HG03378 (cell line): ENCODE measurements at regions not wholly inside any gene's neighbourhood (a gene's known extent, or its start where the extent isn't known, plus 50 kb on each side); places are given as distances from the start of the nearest gene placed in this dataset.
"Not testable (repeated sequence)": the region's sequence is repeated elsewhere in the genome, so short reads cannot be mapped to it uniquely, and the experiment has no call there.

ENCODE experiments used
- ATAC-seq: cut with Tn5 transposase; IDR thresholded peaks from one replicate; pipeline ENCODE4 v1.9.1; 2021; ENCODE audit warnings: mild to moderate bottlenecking, moderate library complexity; ENCODE audit not compliant: unreplicated experiment

DNA sequence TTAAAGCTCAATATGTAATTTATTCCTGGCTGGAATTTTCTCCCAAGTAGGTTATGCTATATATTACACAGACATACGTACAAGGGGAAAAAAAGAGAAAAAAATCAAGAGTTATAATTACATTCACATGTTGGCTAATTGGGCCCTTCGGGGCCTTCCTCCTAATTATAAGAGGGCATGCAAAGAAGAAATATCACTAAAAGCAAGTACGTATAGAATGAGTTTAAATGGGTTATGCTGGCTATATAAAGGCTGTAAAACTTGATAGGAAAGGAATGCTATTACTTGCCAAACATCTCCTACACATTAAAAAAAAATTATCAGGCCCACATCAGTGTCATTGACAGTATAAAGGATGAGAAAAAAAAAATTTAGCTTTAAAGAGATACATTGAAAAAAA, 1396.1 kb upstream of the ADGRL4 start:
- no peak for ATAC-seq

DNA sequence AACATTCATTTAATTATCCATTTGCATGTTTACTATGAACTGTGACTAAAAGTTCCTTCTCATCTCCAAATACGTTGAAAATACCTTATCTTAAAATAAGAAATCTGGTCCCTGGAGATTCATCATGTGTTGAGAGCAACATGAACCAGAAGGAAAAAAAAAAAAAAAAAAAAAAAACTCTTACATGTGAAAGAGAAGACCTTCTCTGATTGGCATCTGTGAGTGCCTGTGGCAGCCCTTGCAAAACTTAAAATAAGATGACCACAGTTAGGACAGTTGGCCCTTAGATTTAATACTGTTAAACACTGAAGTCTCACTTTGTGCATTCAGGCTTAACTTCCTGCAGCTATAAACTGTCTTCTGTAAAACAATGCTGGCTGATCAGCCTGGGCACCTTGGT, 1395.2 kb upstream of the ADGRL4 start:
- ATAC-seq: no peak

DNA sequence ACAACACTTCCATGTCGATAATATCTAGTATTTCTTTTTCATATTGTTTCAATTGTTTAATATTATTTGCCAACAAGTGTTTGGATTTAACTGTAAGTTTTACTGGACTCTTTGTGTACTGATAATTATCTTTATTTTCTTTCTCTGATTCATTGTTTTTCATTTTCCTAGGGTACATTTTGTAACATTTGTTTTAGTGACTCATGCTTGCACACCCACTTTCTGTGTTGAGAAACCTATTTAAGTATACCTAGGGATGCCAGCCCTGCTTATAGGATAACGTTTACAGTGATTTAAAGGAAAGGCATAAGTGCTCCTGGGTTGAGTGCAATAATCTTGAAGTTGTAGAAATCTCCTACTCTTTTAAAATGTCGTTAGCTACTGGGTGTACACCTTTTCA, 1386.0 kb upstream of the ADGRL4 start:
- ATAC-seq: no peak

DNA sequence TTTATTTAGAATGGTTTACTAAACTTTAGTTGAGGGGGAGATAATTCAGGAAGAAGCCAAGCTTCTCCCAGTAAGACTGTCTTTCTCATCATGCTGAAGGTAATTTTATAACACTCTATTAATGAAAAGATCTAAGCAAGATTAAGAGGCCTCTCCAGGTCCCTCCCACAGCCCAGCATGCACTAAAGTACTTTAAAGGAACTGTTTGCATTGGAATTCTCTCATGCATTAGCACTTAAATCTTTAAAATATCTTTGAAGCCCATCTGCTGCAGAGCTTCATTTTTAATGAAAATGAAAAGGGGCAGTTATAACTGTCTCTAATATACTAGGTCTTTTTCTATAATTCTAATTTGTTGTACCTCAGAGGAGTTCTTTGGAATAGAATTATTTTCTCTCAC, 1379.1 kb upstream of the ADGRL4 start:
- ATAC-seq: no peak

DNA sequence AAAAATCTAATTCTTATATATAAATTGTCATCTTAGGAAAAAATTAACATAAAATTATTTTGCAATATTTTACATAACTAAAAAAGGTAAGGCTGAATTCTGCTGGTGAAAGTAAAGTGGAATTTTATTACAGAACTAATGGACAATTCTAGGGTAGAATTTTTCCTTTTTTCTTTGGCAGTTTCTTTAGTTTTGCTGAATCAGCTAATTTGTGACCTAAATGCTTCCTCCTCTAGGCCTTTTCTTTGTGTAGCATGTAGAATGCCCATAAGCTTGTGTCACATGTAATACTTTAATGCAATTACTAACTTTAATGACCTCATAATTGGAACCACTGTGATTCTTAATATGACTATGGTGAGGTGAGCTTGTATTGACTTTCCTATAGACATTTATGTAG, 1378.4 kb upstream of the ADGRL4 start:
- no peak for ATAC-seq

DNA sequence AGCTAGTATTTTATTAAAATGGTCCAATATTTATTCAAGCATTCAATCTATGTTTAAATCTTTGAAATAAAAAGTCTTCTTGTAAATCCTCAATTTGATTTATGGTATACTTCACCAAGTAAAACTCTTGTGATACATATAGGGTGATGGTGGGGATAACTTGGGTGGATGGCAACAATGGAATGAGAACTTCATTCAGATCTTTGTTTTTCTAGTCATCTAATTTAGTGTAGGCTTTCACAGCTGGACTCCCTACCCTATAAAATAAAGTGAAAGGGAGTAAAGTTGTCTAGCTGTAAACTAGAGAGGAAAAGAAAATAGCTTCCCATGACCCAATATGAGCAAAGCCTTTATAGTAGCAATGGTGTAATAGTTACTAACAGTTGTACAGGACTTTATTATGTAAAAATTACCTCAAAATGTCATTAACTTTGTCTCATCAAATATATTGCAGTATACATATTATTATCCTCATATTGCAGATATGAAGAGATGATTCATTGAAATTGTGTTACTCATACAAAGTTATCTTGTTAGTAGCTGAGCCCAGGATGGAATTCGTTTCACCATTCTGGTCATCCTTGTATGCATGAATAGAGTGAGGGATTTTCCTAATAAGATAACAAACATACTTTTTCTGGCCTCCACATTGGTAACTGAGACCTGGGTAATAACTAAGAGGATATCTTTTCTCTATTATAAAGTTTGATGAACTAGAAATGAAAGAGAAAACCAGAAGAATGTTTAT, 1377.7 kb upstream of the ADGRL4 start:
- ATAC-seq: no peak

DNA sequence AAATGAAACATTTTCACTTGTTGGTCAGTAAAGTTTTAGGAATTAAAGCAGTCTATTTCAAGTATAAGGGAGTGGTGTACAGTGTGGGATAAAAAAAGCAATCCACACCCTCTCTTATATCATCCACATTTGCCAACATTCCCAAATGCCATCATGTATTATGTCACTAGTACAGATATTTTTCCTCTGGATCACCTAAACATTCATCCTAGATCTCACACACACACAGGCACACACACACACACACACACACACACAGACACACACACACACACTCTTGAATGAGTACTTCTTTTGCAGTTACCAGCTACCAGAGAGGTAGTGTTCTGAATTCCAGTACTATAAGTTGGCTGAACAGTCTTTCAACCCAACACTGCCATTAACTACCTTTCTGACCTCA, 1369.1 kb upstream of the ADGRL4 start:
- no peak for ATAC-seq

DNA sequence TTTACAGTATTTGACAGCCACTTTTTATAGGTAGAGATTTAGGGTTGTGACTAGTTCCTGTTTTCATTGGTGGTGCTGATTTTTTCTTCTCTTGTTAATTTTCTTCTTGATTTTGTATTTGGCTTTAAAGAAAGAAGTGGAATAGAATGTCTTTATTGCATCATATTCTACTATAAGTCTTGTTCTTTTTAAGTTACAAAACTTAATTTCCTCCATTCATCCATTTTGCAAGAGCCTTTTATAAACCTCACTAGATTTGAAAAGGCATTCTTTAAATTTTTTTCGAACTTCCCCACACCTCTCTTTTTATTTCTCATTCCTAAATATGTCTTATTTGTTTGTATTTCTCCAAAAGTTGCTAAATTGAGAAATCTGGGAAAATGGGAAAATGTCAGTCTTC, 1368.6 kb upstream of the ADGRL4 start:
- ATAC-seq: no peak

DNA sequence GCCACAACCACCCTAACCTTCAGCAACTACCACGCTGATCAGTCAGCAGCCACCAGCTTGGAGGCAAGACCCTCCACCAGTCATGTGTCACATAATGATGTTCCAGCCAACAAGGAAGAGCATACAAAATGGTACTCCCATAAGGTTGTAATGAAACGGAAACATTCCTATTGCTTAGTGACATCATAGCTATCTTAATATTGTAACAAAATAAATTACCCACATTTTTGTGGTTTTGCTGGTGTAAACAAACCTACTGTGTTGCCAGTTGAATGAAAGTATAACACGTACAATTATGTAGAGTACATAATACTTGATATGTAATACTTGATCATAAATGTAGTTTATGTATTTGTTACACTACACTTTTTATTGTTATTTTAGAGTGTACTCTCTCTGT, 1363.2 kb upstream of the ADGRL4 start:
- ATAC-seq: no peak

DNA sequence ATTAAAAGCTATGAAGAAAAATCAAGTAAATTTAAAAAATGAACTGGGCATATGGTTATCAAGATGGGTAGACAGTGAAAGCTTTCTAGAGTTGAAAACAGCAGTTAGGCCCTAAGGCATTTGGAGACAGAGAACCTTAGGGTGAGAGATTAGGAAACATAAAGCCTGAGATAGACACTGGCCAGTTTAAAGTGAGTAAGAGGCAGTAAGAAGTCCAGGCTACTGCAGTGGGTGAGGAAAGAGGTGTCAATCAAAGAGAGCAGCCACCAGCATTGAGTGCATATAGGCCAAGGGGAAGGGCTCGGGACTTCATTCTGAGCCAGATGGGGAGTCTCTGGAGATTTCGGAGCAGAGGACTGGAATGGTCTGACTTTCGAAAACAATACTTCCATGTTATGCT, 1360.5 kb upstream of the ADGRL4 start:
- ATAC-seq: no peak

DNA sequence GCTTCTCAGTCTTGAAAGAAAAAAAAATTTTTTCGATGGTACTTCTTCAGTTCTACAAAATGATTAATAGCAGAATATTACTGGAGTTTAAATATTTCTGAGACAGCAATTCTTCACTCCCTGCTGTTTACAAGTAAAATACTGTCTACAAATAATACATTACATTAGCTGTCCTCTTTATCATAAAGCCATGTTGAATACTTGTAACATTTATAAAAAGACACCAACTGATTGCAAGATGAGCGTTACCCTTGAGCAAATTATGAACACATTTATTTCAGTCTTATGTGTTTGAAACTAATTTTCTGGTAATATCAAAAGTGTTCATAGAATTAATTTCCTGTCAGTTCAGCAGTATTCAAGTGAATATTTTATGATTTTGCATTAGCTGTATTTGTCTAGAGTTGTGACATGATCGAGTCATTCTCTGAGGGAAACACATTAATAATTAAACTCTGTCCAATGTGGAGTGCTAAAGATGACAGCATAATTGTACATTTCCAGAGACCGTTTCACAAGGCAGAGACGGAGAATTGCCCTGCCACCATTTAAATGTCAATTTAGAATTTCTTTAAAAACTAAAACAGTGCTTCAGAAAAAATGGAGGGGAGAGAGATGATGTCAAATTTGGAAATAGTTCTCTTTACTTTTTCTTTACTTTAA, 1359.0 kb upstream of the ADGRL4 start:
- ATAC-seq: no peak

DNA sequence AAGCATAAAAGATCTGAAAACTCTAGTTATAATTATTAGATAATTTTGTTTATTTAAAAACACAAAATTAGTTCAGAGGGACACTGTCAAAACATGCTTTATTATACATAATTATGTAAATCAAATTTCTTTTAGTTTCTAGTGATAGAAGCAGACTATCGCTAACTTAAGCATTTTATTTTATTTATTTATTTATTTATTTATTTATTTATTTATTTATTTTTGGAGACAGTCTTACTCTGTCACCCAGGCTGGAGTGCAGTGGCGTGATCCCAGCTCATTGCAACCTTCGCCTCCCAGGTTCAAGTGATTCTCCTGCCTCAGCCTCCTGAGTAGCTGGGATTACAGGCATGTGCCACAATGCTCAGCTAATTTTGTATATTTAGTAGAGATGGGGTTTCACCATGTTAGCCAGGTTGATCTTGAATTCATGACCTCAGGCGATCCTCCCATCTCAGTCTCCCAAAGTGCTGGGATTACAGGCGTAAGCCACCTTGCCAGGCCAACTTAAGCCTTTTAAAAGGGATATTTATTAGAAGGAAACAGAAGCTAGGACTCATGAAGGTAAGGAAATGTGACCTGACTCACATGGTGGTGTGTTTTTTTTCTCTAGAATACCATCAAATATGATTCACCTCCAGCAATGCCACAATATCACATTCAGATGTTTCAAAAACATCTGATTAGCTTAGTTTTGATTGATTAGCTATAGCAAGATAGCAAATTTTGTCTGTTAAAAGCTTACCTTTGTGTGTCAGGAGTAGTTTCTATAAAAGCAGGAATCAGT, 1357.4 kb upstream of the ADGRL4 start:
- ATAC-seq: no peak

DNA sequence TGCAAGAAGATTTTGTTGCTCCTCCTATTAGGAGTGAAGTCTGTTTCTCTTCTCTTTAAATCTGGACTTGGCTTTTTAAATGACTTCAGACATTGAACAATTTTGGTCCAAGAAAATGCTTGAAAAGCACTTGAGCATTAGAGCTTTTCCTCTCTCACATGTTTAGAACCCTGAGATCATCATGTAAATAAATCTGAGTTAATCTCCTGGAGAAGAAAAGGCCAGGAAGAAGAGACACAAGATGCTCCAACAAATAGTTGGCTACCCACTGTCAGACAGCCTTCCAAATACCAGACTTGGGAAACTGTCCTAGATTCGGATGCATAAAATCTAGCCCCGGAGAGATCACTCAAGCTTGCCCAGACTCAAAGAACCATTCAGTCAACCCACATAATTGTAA, 1353.1 kb upstream of the ADGRL4 start:
- ATAC-seq: no peak

DNA sequence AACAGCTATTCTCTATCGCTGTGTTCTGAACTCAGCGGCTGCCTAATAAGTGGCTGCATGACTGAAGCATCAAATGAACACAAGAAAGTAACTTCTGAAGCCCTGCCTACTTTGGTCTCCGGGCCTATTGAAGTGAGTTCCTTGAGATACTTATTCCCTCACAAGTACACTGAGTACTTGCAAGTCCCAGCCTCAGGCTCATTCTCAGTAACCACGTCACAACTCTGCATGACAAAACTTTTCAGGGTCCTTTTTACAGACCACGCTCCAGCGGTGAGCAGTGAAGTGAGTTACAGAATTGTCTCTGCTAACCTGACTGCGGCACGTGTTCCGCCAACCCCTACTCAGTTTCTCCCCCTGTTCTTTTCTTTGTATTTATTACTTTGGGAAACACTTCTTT, 1342.7 kb upstream of the ADGRL4 start:
- no peak for ATAC-seq

DNA sequence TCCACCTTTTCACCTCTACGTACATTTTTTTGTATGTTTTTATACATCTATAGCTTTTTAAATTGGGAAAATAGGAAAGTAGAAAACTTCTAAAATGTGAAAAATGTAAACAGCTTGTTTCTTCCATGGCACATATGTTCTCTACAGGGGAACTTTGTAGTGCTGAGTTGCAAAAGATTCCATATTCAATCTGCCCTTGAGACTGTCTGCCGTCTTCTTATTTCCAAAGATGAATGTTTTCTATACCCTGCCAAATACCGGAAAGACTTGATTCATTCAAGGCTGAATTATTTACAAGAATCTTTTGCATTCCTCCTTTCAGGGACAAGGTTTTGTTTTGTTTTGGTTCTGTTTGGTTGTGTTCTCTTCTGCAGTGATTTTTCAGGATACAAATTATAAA, 1334.5 kb upstream of the ADGRL4 start:
- ATAC-seq: no peak

DNA sequence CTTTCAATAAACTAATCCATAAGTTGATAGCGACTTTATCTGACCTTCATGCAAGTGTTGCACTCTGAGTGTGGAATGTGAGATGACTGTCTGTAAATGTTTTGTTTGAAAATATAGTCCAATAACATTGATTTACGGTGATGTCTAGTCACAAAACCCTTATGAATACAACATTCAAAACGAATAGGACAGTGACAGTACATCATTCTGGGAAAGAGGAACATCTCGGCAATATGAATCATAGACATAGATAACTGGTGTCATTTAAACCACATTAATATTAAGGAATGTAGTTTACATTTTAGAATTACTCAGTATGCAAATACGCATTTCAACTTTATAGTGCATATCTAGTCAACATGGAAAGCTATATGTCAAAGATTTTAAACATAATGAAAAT, 1311.6 kb upstream of the ADGRL4 start:
- ATAC-seq: no peak

DNA sequence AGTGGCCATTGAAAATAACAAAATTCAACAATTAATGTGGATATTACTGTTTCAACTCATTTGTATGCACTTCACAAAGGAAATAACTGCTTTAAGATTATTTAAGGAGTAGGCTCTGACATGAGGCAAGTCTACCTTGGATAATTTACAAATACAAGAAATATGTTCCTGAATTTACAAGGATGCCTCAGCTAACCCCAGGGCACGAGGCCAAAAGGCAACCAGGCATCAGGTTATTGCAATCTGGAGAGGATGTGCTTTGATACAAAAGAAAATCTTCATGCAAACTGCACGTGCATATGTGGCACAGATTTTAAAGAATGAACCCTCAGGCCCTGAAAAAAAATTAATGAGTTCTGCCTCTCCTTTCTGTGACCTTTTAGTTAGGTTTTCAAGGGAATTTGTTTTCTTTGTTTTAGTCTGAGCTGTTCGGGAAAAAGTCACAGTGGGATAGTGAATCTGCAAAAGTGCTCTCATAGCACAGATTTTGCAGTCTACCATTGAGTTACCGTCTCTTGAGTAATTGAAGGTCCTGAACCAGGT, 1304.2 kb upstream of the ADGRL4 start:
- ATAC-seq: no peak

DNA sequence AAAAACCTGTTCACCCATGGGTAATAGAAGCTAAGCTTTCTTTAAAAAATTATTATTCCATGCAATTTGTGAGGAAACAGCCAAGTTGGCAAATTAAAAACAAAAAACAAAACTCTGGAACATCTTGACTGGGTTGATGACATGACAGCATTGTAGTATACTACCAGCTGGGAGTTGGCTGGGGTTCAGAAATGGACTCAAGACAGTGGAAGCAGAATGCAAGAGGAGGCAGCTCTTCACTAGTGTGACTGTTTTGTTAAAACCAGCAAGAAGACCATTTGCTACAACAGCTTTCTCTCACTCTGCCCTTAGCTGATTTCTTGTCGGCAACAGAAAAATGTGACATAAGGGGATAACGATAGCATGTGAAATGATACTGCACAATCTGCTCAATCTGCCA, 1298.9 kb upstream of the ADGRL4 start:
- no peak for ATAC-seq

DNA sequence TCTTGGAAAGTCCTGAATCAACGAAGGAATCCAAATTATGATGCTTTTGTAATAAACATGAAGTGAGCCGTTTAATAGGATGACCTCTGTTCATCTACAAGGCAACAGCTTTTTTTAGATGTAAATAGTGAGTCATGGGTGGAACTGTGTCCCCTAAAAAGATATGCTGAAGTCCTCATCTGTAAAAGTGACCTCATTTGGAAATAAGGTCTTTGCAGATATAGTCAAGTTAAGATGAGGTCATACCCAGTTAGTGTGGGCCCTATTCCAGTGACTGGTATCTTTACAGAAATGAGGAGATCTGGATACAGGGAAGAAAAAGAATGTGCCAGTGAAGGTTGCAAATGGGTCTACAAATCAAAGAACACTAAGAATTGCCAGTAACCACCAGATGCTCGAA, 1287.3 kb upstream of the ADGRL4 start:
- ATAC-seq: no peak

DNA sequence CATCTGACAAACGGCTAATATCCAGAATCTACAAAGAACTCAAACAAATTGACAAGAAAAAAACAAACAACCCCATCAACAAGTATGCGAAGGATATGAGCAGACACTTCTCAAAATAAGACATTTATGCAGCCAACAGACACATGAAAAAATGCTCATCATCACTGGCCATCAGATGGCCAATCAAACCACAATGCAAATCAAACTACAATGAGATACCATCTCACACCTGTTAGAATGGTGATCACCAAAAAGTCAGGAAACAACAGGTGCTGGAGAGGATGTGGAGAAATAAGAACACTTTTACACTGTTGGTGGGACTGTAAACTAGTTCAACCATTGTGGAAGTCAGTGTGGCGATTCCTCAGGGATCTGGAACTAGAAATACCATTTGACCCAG, 1282.2 kb upstream of the ADGRL4 start:
- ATAC-seq: not testable (repeated sequence)

DNA sequence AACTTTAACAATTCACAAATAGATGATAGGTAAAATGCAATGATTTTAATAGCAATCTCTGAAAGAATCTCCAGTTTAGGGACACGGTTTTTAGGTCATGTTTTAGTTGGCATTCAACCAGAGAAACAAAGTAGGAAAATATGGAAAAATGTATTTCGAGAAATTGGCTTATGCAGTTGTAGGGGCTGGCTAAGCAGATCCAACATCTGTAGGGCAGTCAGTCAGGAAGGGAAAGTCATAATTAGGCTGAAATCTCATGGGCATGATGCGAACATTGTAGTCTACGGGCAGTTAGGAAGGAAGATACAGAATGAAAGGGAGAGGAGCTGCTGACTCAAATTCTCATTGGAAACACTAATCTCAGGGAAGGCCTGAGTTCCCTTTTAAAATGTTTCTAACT, 1276.0 kb upstream of the ADGRL4 start:
- no peak for ATAC-seq

DNA sequence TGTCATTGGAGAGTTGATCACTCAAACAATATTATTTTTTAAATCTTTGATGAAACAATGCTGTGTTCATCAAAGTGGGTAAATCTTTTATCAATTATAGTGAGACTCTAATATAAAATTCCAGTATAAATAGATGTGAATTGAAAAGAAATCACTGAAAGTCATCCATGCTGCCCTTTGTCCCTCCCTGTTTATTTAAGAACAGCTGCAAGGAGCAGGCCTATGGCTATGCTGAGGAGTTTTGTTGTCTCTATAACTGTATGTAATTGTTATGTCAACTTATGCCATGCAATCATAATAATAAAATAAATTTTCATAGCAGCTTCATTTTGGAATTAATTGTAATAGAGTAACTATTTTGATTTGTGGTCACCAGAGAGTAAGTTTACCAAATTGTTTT, 1272.4 kb upstream of the ADGRL4 start:
- ATAC-seq: no peak
